Gastrocnemius medialis (tissue), 4 donors: ENCODE measurements at regions not wholly inside any gene's neighbourhood (a gene's known extent, or its start where the extent isn't known, plus 50 kb on each side); places are given as distances from the start of the nearest gene placed in this dataset.
A peak's percentile ranks its signal among the peaks of the same experiment; 100 is the strongest.

ENCODE experiments used
- ATAC-seq, 2 donors: fragments of 150-250 bp; one replicate each; pipeline ENCODE4 v1.9.1; 2016
- DNase-seq, 2 donors: peaks; one replicate each; pipeline ENCODE4 v3.0.0-alpha.2; 2019
- H3K27ac ChIP-seq, 4 donors: fragments of 200-600 bp; sonication (generic); 1 replicate in 1 of 4; 2 replicates in 3 of 4; pipeline ENCODE4 v1.5.1; 2016 to 2018; ENCODE audit warnings: mild to moderate bottlenecking in 2 of 4, moderate library complexity in 1 of 4
- H3K27me3 ChIP-seq, 3 donors: fragments of 200-600 bp; sonication (generic) in 2 of 3; 1 replicate in 1 of 3; 2 replicates in 2 of 3; pipeline versions ENCODE4 v1.5.1 to v1.6.0; 2016 to 2019; ENCODE audit warnings: mild to moderate bottlenecking in 1 of 3, moderate library complexity in 1 of 3
- H3K36me3 ChIP-seq, 2 donors: fragments of 200-600 bp; sonication (generic) in 1 of 2; one replicate each; pipeline ENCODE4 v1.5.1; 2017 to 2018
- H3K4me1 ChIP-seq, 2 donors: fragments of 200-600 bp; sonication (generic) in 1 of 2; one replicate each; pipeline ENCODE4 v1.5.1; 2016 to 2017; ENCODE audit warnings: mild to moderate bottlenecking in 2 of 2
- H3K4me3 ChIP-seq, 4 donors: fragments of 200-600 bp; sonication (generic) in 3 of 4; 1 replicate in 1 of 4; 2 replicates in 3 of 4; pipeline ENCODE4 v1.5.1; 2016 to 2019; ENCODE audit warnings: mild to moderate bottlenecking in 2 of 4
- H3K9me3 ChIP-seq, 3 donors: fragments of 200-600 bp; sonication (generic) in 2 of 3; 1 replicate in 1 of 3; 2 replicates in 2 of 3; pipeline ENCODE4 v1.5.1; 2016 to 2019
- CTCF ChIP-seq, 5 experiments: fragments of 450-650 bp in 3 of 5; fragments of 200-600 bp in 2 of 5; sonication (generic) in 2 of 5; IDR thresholded peaks in 4 of 5; conservative IDR thresholded peaks in 1 of 5; 1 replicate in 4 of 5; 2 replicates in 1 of 5; pipeline ENCODE4 v1.5.1; 2016 to 2019; ENCODE audit warnings: antibody characterized with exemption in 5 of 5, mild to moderate bottlenecking in 3 of 5, moderate library complexity in 3 of 5
- POLR2A ChIP-seq, 2 donors: fragments of 450-650 bp; IDR thresholded peaks; one replicate each; pipeline ENCODE4 v1.6.1; 2017; ENCODE audit warnings: antibody characterized with exemption in 2 of 2, mild to moderate bottlenecking in 2 of 2, moderate library complexity in 2 of 2
- in situ Hi-C, 4 donors: fragments of 200-750 bp; cut with MboI; loops; one replicate each; pipeline versions ENCODE4 v1.15.0 to v1.8.0; 2017; ENCODE audit warnings: low sequenced_read_pairs in 4 of 4
- intact Hi-C: fragments of 100-400 bp; cut with DNase I; formaldehyde crosslinking; loops from one replicate; pipeline ENCODE4 v1.15.1; 2023; ENCODE audit warnings: low total_unique reads

- DNase-seq (no peak), ATAC-seq (no peak)
- peaks cover 15 to 28% of the 10 kb centered on the region in 2 donors for H3K4me1 ChIP-seq
- no peak for TF ChIP-seq POLR2A (IDR thresholded peaks at IDR 0.05)
- in situ Hi-C loops = no loop called here
- H3K36me3 ChIP-seq = no peaks in the 10 kb centered on the region
- no peak overlapping the region for H3K27ac ChIP-seq
- no peaks in the 10 kb centered on the region for H3K9me3 ChIP-seq
- intact Hi-C loops = no loop called here
- no peaks in the 10 kb centered on the region for H3K27me3 ChIP-seq
- H3K4me3 ChIP-seq = no peak overlapping the region
Observed at GRCh38 chr5:159817262-159818029, 98.8 kb upstream of the ADRA1B start.

- Histone ChIP-seq H3K27me3 (no peaks in the 10 kb centered on the region), H3K4me3 (no peak overlapping the region), H3K27ac (peak overlapping the region; percentile 67 to 76 (median 74)), H3K36me3 (no peaks in the 10 kb centered on the region), H3K4me1 (peaks cover 18 to 36% of the 10 kb centered on the region in 2 donors), H3K9me3 (no peaks in the 10 kb centered on the region)
- TF ChIP-seq CTCF (IDR thresholded peaks at IDR 0.05 in 4 of 5, conservative IDR thresholded peaks at IDR 0.05 in 1 of 5) = no peak
- peak in 1 of 2 donors; percentile 15 for TF ChIP-seq POLR2A (IDR thresholded peaks at IDR 0.05)
- intact Hi-C loops = no loop called here
- peak; percentile 72 to 82 for DNase-seq
- in situ Hi-C loops = no loop called here
- peak; percentile 86 to 89 for ATAC-seq
Observed at GRCh38 chr5:159819591-159820411, 96.5 kb upstream of the ADRA1B start.

- TF ChIP-seq POLR2A (IDR thresholded peaks at IDR 0.05) (no peak), CTCF (IDR thresholded peaks at IDR 0.05 in 4 of 5, conservative IDR thresholded peaks at IDR 0.05 in 1 of 5) (no peak)
- no peak for DNase-seq
- no peaks in the 10 kb centered on the region for H3K36me3 ChIP-seq
- H3K27ac ChIP-seq = peak overlapping the region in 3 of 4 donors; percentile 52 to 76 (median 67)
- no peaks in the 10 kb centered on the region for H3K9me3 ChIP-seq
- H3K4me3 ChIP-seq = no peak overlapping the region
- intact Hi-C loops = no loop called here
- in situ Hi-C loops = no loop called here
- H3K4me1 ChIP-seq = peaks cover 27 to 45% of the 10 kb centered on the region in 2 donors
- ATAC-seq = no peak
- no peaks in the 10 kb centered on the region for H3K27me3 ChIP-seq
Observed at GRCh38 chr5:159820692-159821091, 95.6 kb upstream of the ADRA1B start.

DNA sequence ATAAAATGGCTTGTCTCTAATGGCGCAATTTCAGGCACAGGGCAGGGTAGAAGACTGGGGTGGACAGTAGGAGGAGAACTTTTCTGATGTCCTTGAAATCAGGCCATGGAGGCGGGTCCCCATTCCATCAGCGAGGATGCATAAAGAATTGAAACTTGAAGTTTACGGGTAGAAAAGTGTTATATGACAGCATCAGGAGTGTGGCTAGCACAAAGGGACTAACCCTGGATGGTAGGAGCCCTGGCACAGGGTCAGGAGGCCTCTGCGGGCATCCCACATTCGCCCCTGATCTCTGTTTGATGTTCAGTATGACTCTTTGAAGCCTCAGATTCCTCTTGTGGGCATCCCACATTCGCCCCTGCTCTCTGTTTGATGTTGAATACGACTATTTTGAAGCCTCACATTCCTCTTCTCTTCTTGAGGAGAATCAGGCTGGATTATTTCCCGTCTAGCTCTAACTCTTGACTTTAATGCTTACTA lies 94.8 kb upstream of the ADRA1B start:
- no peak for TF ChIP-seq CTCF (IDR thresholded peaks at IDR 0.05 in 4 of 5, conservative IDR thresholded peaks at IDR 0.05 in 1 of 5)
- no peak for TF ChIP-seq POLR2A (IDR thresholded peaks at IDR 0.05)
- Histone ChIP-seq H3K36me3 (no peaks in the 10 kb centered on the region), H3K4me3 (no peak overlapping the region), H3K9me3 (no peaks in the 10 kb centered on the region), H3K27me3 (no peaks in the 10 kb centered on the region), H3K27ac (no peak overlapping the region), H3K4me1 (peaks cover 35 to 51% of the 10 kb centered on the region in 2 donors)
- ATAC-seq (no peak), DNase-seq (no peak)
- intact Hi-C loops (no loop called here), in situ Hi-C loops (no loop called here)
